COLO829 (cell line): ENCODE measurements at regions not wholly inside any gene's neighbourhood (a gene's known extent, or its start where the extent isn't known, plus 50 kb on each side); places are given as distances from the start of the nearest gene placed in this dataset.
"Not testable (repeated sequence)": the region's sequence is repeated elsewhere in the genome, so short reads cannot be mapped to it uniquely, and the experiment has no call there.

ENCODE experiments used
- DNase-seq: peaks from one replicate; pipeline ENCODE4 v3.0.0; 2012; ENCODE audit warnings: low spot score

DNA sequence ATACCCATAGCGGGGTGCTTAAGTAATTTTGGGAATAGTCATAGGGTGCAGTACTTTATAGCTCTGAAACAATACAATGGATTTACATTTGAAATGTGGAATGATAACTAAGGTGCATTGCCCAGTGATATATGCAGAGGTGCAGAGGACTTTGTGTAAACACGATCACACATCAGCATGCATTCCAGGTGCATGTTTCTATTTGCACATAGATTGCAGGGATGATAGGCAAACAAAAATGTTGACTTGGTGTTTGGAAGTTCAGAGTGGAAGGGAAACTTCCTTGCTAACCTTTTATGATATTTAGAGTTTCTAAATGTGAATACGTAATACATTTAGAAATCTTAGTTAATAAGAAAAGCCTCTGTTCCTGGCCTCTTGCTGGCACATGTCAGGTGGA is 941.5 kb downstream of the TUBA3C start:
- DNase-seq = not testable (repeated sequence)

DNA sequence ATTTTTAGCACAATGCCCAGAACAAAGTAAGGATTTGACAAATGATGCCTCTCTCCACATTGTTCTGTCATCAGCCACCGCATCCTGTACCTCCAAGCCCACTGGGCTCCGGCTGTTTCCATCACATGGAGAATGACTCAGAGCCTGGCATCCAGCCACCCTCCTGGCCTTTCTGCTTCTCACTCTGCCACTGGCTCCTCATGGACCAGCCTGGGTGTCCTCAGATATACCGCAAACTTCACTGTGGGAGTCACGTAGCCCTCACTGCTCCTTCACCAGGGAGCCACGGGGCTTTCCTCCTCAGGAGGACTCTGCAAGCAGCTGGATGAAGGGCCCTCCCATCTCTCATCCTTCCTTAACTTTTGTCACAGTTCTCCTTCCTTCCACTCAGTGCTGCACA is 943.0 kb downstream of the TUBA3C start:
- DNase-seq = peak; percentile 22

DNA sequence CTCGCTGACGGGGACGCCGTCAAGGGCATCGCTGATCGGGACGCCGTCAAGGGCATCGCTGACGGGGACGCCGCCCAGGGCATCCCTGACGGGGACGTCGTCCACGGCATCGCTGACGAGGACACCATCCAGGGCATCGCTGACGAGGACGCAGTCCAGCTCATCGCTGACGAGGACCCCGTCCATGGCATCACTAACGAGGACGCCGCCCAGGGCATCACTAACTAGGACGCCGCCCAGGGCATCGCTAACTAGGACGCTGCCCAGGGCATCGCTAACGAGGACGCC is 945.2 kb downstream of the TUBA3C start:
- no peak for DNase-seq

DNA sequence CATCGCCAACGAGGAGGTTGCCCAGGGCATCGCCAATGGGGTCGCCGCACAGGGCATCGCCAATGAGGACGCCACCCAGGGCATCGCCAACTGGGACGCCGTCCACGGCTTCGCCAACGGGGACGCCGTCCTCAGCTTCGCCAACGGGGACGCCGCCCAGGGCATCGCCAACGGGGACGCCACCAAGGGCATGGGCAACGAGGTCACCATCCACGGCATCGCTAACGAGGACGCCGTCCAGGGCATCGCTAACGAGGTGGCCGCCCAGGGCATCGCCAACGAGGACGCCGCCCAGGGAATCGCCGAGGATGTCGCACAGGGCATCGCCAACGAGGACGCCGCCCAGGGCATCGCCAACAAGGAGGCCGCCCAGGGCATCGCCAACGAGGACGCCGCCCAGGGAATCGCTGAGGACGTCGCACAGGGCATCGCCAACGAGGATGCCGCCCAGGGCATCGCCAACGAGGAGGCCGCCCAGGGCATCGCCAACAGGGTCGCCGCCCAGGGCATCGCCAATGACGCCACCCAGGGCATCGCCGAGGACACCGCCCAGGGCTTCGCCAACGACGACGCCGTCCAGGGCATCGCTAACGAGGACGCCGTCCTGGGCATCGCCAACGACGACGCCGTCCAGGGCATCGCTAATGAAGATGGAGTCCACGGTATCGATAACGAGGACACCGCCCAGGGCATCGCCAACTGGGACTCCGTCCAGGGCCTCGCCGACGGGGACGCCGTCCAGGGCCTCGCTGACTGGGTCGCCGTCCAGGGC is 945.7 kb downstream of the TUBA3C start:
- DNase-seq = no peak

DNA sequence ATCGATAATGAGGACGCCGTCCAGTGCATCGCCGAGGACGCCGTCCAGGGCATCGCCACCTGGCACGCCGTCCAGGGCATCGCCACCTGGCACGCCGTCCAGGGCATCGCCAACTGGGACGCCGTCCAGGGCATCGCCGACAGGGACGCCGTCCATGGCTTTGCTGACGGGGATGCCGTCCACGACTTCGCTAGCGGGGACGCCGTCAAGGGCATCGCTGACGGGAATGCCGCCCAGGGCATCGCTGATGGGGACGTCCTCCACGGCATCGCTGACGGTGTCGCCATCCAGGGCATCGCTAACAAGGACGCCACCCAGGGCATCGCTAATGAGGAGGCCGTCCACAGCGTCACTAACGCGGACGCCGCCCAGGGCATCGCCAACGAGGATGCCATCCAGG is 946.5 kb downstream of the TUBA3C start:
- DNase-seq = no peak

DNA sequence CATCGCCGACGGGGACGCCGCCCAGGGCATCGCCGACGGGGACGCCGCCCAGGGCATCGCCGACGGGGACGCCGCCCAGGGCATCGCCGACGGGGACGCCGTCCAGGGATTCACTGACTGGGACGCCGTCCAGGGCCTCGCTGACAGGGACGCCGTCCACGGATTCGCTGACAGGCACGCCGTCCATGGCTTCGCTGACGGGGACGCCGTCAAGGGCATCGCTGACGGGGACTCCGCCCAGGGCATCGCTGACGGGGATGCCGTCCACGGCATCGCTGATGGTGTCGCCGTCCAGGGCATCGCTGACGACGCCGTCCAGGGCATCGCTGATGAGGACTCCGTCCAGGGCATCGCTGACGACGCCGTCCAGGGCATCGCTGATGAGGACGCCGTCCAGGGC is 947.2 kb downstream of the TUBA3C start:
- DNase-seq = not testable (repeated sequence)

DNA sequence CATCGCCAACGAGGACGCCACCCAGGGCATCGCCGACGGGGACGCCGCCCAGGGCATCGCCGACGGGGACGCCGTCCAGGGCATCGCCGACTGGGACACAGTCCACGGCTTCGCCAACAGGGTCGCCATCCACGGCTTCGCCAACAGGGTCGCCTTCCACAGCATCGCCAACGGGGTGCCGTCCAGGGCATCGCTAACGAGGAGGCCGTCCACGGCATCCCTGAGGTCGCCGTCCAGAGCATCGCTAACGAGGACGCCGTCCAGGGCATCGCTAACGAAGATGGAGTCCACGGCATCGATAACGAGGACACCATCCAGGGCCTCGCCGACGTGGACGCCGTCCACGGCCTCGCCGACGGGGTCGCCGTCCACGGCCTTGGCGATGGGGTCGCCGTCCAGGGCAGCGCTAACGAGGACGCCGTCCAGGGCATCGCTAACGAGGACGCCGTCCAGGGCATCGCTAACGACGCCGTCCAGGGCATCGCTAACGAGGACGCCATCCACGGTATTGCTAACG is 947.8 kb downstream of the TUBA3C start:
- no peak for DNase-seq

DNA sequence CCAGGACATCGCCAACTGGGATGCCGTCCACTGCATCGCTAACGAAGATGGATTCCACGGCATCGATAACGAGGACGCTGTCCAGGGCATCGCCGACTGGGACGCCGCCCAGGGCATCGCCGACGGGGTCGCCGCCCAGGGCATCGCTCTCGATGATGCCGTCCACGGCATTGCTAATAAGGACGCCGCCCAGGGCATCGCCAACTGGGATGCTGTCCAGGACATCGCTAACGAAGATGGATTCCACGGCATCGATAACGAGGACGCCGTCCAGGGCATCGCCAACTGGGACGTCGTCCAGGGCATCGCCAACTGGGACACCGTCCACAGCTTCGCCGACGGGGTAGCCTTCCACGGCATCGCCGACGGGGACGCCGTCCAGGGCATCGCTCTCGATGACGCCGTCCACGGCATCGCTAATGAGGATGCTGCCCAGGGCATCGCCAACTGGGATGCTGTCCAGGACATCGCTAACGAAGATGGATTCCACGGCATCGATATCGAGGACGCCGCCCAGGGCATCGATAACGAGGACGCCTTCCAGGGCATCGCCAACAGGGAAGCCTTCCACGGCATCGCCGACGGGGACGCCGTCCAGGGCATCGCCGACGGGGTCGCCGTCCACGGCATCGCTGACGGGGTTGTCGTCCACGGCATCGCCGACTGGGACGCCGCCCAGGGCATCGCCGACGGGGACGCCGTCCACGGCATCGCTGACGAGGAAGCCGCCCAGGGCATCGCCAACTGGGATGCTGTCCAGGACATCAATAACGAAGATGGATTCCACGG is 948.4 kb downstream of the TUBA3C start:
- no peak for DNase-seq

DNA sequence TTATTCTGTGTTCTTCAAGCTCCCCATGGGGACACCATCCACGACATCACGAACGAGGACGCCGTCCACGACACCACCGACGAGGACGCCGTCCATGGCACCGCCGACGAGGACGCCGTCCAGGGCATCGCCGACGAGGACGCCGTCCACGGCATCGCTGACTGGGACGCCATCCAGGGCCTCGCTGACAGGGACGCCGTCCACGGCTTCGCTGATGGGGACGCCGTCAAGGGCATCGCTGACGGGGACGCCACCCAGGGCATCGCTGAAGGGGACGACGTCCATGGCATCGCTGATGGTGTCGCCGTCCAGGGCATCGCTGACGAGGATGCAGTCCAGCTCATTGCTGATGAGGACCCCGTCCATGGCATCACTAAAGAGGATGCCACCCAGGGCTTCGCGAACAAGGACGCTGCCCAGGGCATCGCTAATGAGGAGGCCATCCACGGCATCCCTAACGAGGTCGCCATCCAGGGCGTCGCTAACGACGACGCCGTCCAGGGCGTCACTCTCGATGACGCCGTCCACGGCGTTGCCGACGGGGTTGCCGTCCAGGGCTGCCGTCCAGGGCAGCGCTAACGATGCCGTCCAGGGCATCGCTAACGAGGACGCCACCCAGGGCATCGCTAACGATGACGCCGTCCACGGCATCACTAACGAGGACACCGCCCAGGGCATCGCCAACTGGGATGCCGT is 949.2 kb downstream of the TUBA3C start:
- no peak for DNase-seq

DNA sequence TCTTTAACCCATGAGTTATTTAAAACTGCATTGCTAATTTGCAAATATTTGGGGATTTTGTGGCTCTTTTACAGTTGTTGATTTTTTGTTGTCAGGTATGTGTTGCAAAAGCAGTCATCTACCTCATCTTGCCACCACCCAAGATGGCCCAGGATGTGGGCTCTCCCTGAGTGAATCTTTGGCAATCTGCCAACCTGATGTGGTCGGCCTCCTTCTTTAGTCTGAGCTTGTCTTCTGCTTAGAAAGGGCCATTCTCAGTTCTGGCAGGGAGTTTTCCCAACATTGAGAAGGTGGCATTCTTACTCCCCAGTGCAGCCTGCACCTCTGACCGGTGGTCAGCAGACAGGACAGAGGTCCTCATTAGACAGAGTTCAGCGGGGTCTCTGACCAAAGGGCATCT is 957.2 kb downstream of the TUBA3C start:
- not testable (repeated sequence) for DNase-seq

- not testable (repeated sequence) for DNase-seq
These were observed 966.9 kb downstream of the TUBA3C start for GRCh38 chr13:18214689-18215088.

GRCh38 chr13:18213511-18213910 is 968.1 kb downstream of the TUBA3C start:
- DNase-seq = not testable (repeated sequence)

GRCh38 chr13:18212873-18213272 is 968.8 kb downstream of the TUBA3C start:
- no peak for DNase-seq

GRCh38 chr13:18211752-18212560 is 969.7 kb downstream of the TUBA3C start:
- DNase-seq = not testable (repeated sequence)

DNA sequence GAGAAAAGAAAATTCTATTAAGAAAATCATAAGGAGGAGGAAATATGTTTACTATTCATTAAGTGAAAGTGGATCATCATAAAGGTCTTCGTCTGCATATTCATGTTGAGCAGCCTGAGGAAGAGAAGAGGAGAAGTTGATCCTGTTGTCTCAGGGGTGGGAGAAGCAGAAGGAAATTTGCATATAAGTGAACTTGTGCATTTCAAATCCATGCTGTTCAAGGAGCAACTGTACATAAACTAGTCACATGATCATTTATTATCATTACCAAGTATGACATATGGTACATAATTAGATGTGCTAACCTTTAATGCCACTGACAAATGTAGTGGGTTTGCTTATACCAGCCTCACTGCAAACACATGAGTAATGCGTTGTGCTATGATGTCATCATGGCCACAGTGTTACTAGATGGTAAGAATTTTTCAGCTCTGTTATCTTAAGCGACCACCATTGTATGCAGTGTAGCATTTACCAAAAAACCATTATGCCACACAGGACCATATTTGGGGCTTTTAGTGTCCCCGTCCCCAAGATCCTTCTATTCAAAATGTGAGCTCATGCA is 976.9 kb downstream of the TUBA3C start:
- DNase-seq = not testable (repeated sequence)

DNA sequence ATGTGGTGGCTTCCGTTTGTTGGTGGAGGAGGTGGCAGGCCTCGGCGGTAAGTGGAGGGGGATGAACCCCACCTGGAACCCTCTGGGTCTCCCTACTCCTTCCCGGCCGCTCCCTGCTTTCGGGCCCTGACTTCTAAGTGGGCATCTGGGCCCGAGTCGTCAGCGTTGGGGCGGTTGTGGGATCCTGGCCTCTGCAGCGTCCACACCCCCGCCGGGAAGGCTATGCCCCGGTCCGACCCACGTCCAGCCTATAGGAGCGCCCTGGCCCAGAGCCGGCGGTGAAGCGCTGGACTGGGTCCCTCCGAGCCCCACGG is 986.3 kb downstream of the TUBA3C start:
- not testable (repeated sequence) for DNase-seq

DNA sequence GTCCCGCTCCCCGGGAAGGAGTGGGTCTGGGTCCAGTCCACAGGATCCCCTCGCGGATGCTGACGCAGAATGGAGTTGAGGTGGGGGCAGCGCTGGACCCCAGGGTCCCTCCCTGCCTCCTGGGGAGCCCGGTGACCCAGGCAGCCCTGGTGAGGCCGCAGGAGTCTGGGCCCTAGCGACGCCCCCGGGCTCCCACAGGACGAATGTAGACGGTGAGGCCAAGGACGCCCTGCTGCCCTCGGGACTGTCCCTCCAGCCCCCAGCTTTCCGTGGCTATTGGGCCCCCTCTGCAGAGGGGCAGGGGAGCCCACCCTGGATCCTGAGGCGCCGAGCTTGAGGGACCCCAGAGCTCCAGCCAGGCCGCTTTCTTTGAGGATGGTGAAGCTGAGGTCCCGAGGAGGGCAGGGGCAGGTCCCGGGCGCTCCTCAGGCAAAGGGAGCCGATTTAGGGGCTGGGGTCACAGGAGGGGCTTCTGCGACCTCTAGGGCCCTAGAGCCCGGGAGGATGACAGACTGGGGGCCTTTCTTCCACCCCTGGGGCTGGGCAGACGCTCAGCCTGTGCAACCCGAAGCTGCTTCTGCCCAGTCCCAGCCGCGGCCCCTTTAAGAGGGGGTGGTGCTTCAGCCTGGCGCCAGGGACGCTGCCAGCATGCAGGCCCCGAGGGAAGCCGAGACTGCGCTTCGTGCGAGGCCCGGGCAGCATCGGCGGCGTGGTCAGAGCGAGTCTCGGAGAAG is 986.8 kb downstream of the TUBA3C start:
- not testable (repeated sequence) for DNase-seq

DNA sequence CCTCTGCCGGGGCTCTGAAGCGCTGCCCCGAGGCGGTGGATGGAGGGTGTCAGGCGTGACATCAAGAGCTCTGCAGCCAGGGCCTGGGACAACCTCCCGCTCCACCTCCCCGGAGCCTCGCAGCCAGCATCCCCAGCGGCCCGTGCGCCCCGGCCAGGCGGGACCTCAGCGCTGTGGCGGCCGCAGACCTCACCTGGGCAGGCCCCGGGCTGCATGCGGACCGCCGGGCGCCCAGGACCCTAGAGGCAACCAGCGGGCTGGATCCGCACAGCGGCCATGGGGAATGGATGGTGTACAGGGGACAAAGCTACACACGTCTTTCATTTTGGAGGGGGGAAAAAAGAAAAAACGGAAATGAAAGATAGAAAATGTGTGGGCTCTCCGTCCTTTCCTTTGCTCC is 987.5 kb downstream of the TUBA3C start:
- DNase-seq = not testable (repeated sequence)
